SK-N-SH treated with all-trans-retinoic acid at 6 μM for 48 hours (cell line): ENCODE measurements at regions not wholly inside any gene's neighbourhood (a gene's known extent, or its start where the extent isn't known, plus 50 kb on each side); places are given as distances from the start of the nearest gene placed in this dataset.

Source experiments
- GLIS3 ChIP-seq: fragments of 250-450 bp; sonication (Bioruptor Pico); IDR thresholded peaks from 2 replicates; pipeline ENCODE4 v1.5.0; 2020; ENCODE audit warnings: mild to moderate bottlenecking, moderate library complexity
- PATZ1 ChIP-seq: fragments of 250-450 bp; sonication (Bioruptor Pico); IDR thresholded peaks from 2 replicates; pipeline ENCODE4 v1.8.0; 2020; ENCODE audit warnings: mild to moderate bottlenecking, moderate library complexity, borderline replicate concordance
- RARB ChIP-seq: fragments of 250-450 bp; sonication (Bioruptor Pico); IDR thresholded peaks from 2 replicates; pipeline ENCODE4 v1.8.0; 2021; ENCODE audit warnings: mild to moderate bottlenecking, moderate library complexity
- ZFP3 ChIP-seq: fragments of 250-450 bp; sonication (Bioruptor Pico); IDR thresholded peaks from 2 replicates; pipeline ENCODE4 v1.5.0; 2020; ENCODE audit warnings: mild to moderate bottlenecking, moderate library complexity

GRCh38 chr7:33842150-33842549 is 63.2 kb upstream of the BMPER start:
- TF ChIP-seq ZFP3 (no peak), RARB (CRISPR knock-in tag) (no peak), PATZ1 (CRISPR knock-in tag) (no peak), GLIS3 (no peak)
